GM13977 (cell line): ENCODE measurements at regions not wholly inside any gene's neighbourhood (a gene's known extent, or its start where the extent isn't known, plus 50 kb on each side); places are given as distances from the start of the nearest gene placed in this dataset.
"Not testable (repeated sequence)": the region's sequence is repeated elsewhere in the genome, so short reads cannot be mapped to it uniquely, and the experiment has no call there.

Experiments
- DNase-seq: peaks from one replicate; pipeline ENCODE4 v3.0.0; 2012; ENCODE audit warnings: low spot score
- CTCF ChIP-seq: IDR thresholded peaks from 2 replicates; pipeline ENCODE4 v1.5.1; 2012; ENCODE audit warnings: mild to moderate bottlenecking, control low read depth; ENCODE audit not compliant: insufficient read depth; ENCODE audit errors: extremely low read depth, missing control alignments
- in situ Hi-C: fragments of 300-500 bp; cut with MboI; formaldehyde crosslinking; loops from one replicate; pipeline ENCODE4 v1.12.0; 2022; ENCODE audit warnings: low sequenced_read_pairs, low pct_unique_long_range_greater_than_20kb, mixed read lengths, inconsistent platforms; ENCODE audit not compliant: unreplicated experiment

GRCh38 chr4:26253968-26254367 lies 66.8 kb upstream of the RBPJ start:
- DNase-seq, result no peak
- TF ChIP-seq CTCF, result no peak
- in situ Hi-C loops, result no loop called here

- no peak for DNase-seq
- in situ Hi-C loops, result no loop called here
- no peak for TF ChIP-seq CTCF
Observed at GRCh38 chr4:26255989-26256388, 64.8 kb upstream of the RBPJ start.

- in situ Hi-C loops, DNase-seq: not testable (repeated sequence)
Observed at GRCh38 chr4:26257444-26257843, 63.4 kb upstream of the RBPJ start.

GRCh38 chr4:26257850-26258249 lies 63.0 kb upstream of the RBPJ start:
- DNase-seq, result peak; percentile 47
- TF ChIP-seq CTCF, result no peak
- in situ Hi-C loops, result no loop called here

- in situ Hi-C loops, result no loop called here
- DNase-seq, result no peak
- TF ChIP-seq CTCF, result no peak
Observed at GRCh38 chr4:26260571-26260970, 60.2 kb upstream of the RBPJ start.

GRCh38 chr4:26261405-26261804 lies 59.4 kb upstream of the RBPJ start:
- in situ Hi-C loops, result no loop called here
- DNase-seq, result no peak
- TF ChIP-seq CTCF, result no peak

GRCh38 chr4:26263165-26263564 lies 57.6 kb upstream of the RBPJ start:
- DNase-seq, result no peak
- in situ Hi-C loops, result no loop called here
- TF ChIP-seq CTCF, result no peak
